Osteoblast (primary cell): ENCODE measurements at regions not wholly inside any gene's neighbourhood (a gene's known extent, or its start where the extent isn't known, plus 50 kb on each side); places are given as distances from the start of the nearest gene placed in this dataset.

ENCODE experiments used
- DNase-seq: peaks from one replicate; pipeline ENCODE4 v3.0.0; 2011; ENCODE audit warnings: low spot score, mixed read lengths; ENCODE audit not compliant: insufficient read length; ENCODE audit errors: missing footprints
- H2AFZ ChIP-seq: 2 replicates; pipeline ENCODE4 v1.6.0; 2011; ENCODE audit warnings: mild to moderate bottlenecking, low read length
- H3K27ac ChIP-seq: 2 replicates; pipeline ENCODE4 v1.5.1; 2011; ENCODE audit warnings: mild to moderate bottlenecking, low read depth, low read length, moderate library complexity
- H3K27me3 ChIP-seq: 2 replicates; pipeline ENCODE4 v1.6.0; 2012; ENCODE audit warnings: mild to moderate bottlenecking, control low read depth, inconsistent platforms, low read length, moderate library complexity; ENCODE audit not compliant: insufficient read depth
- H3K36me3 ChIP-seq: 2 replicates; pipeline ENCODE4 v1.5.1; 2011; ENCODE audit warnings: mild to moderate bottlenecking, low read length, control low read depth, moderate library complexity; ENCODE audit not compliant: insufficient read depth
- H3K4me1 ChIP-seq: 2 replicates; pipeline ENCODE4 v1.5.1; 2011; ENCODE audit warnings: mild to moderate bottlenecking, low read length, control low read depth, moderate library complexity; ENCODE audit not compliant: insufficient read depth
- H3K4me2 ChIP-seq: 2 replicates; pipeline ENCODE4 v1.6.0; 2011; ENCODE audit warnings: mild to moderate bottlenecking, low read length; ENCODE audit not compliant: insufficient read depth
- H3K4me3 ChIP-seq: fragments of 200-600 bp; sonication (generic); 3 replicates; pipeline ENCODE4 v1.5.1; 2012; ENCODE audit warnings: mild to moderate bottlenecking, low read length, inconsistent platforms; ENCODE audit not compliant: insufficient read depth
- H3K79me2 ChIP-seq: 2 replicates; pipeline ENCODE4 v1.6.0; 2012; ENCODE audit warnings: mild to moderate bottlenecking, low read length, control low read depth, inconsistent platforms; ENCODE audit not compliant: insufficient read depth
- H3K9me3 ChIP-seq: 2 replicates; pipeline ENCODE4 v1.5.1; 2011; ENCODE audit warnings: low read depth, low read length, control low read depth
- H4K20me1 ChIP-seq: 2 replicates; pipeline ENCODE4 v1.6.0; 2012; ENCODE audit warnings: mild to moderate bottlenecking, low read length, control low read depth; ENCODE audit not compliant: insufficient read depth
- TF ChIP-seq, protein P1 (sequence below): IDR thresholded peaks from 2 replicates; pipeline ENCODE4 v1.5.1; 2011; ENCODE audit warnings: mild to moderate bottlenecking, low read depth, low read length, moderate library complexity; ENCODE audit errors: extremely low read depth

- H3K4me2 ChIP-seq: no peak overlapping the region
- TF ChIP-seq, protein P1, sequence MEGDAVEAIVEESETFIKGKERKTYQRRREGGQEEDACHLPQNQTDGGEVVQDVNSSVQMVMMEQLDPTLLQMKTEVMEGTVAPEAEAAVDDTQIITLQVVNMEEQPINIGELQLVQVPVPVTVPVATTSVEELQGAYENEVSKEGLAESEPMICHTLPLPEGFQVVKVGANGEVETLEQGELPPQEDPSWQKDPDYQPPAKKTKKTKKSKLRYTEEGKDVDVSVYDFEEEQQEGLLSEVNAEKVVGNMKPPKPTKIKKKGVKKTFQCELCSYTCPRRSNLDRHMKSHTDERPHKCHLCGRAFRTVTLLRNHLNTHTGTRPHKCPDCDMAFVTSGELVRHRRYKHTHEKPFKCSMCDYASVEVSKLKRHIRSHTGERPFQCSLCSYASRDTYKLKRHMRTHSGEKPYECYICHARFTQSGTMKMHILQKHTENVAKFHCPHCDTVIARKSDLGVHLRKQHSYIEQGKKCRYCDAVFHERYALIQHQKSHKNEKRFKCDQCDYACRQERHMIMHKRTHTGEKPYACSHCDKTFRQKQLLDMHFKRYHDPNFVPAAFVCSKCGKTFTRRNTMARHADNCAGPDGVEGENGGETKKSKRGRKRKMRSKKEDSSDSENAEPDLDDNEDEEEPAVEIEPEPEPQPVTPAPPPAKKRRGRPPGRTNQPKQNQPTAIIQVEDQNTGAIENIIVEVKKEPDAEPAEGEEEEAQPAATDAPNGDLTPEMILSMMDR: no peak
- no peaks in the 10 kb centered on the region for H3K79me2 ChIP-seq
- DNase-seq: no peak
- no peaks in the 10 kb centered on the region for H4K20me1 ChIP-seq
- no peak overlapping the region for H3K4me3 ChIP-seq
- H3K36me3 ChIP-seq: no peaks in the 10 kb centered on the region
- no peak overlapping the region for H2AFZ ChIP-seq
- H3K27me3 ChIP-seq: no peaks in the 10 kb centered on the region
- H3K4me1 ChIP-seq: no peaks in the 10 kb centered on the region
- H3K9me3 ChIP-seq: no peaks in the 10 kb centered on the region
- H3K27ac ChIP-seq: no peak overlapping the region
These were observed 360.2 kb upstream of the BRINP3 start for GRCh38 chr1:190837888-190838287.

DNA sequence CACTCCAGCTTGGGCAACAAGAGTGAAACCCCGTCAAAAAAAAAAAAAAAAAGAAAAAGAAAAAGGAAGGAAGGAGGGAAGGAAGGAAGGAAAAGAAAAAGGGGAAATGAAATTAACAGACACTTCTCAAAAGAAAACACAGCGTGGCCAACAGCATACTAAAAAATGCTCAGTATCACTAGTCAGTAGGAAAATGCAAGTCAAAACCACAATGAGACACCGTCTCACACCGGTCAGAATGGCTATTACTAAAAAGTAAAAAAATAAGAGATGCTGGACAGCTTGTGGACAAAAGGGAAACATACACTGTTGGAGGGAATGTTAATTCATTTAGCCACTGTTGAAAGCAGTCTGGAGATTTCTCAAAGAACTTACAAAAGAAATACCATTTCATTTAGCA, 369.5 kb upstream of the BRINP3 start:
- H3K79me2 ChIP-seq: no peaks in the 10 kb centered on the region
- H3K27ac ChIP-seq: no peak overlapping the region
- H4K20me1 ChIP-seq: no peaks in the 10 kb centered on the region
- DNase-seq: no peak
- H3K4me2 ChIP-seq: no peak overlapping the region
- H3K4me1 ChIP-seq: no peaks in the 10 kb centered on the region
- no peaks in the 10 kb centered on the region for H3K27me3 ChIP-seq
- H3K4me3 ChIP-seq: no peak overlapping the region
- H3K9me3 ChIP-seq: no peaks in the 10 kb centered on the region
- H3K36me3 ChIP-seq: no peaks in the 10 kb centered on the region
- no peak overlapping the region for H2AFZ ChIP-seq
- TF ChIP-seq, protein P1: no peak

DNA sequence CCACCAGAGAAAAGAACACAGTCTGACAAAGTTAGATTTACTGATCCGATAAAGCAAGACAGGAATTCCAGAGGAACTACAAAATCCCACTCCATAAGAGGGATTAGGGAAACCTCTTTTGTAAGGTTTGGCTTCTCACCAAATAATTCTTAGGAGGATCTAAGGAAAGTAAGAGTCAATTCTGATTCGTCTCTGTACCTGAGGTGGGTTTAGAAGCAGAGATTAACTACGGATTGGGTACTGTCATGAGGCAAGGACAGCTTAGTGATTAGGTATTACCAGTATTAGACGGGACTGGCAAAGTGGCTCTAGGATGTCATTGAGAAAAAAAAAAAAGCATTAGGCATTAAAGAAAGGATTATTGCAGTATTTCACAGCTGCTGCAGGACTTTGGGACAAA, 371.7 kb upstream of the BRINP3 start:
- H3K27me3 ChIP-seq: no peaks in the 10 kb centered on the region
- H3K9me3 ChIP-seq: peaks cover 3% of the 10 kb centered on the region
- H3K4me3 ChIP-seq: no peak overlapping the region
- H3K4me1 ChIP-seq: no peaks in the 10 kb centered on the region
- H3K27ac ChIP-seq: no peak overlapping the region
- H2AFZ ChIP-seq: no peak overlapping the region
- H4K20me1 ChIP-seq: no peaks in the 10 kb centered on the region
- no peaks in the 10 kb centered on the region for H3K79me2 ChIP-seq
- no peaks in the 10 kb centered on the region for H3K36me3 ChIP-seq
- H3K4me2 ChIP-seq: no peak overlapping the region
- no peak for DNase-seq
- TF ChIP-seq, protein P1: no peak

DNA sequence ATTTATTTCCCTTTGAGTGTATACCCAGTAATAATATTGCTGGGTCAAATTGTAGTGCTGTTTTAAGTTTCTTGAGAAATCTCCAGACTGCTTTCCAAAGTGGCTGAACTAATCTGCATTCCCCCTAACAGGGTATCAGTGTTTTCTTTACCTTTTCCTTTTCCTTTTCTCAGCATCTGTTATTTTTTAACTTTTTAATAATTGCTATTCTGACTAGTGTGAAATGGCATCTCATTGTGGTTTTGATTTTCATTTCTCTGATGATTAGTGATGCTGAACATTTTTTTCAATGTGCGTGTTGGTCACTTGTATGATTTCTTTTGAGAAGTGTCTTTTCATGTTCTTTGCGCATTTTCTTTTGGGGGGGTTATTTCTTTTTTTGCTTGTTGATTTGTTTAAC, 374.9 kb upstream of the BRINP3 start:
- no peak overlapping the region for H3K27ac ChIP-seq
- no peak for DNase-seq
- H3K36me3 ChIP-seq: no peaks in the 10 kb centered on the region
- H3K4me2 ChIP-seq: no peak overlapping the region
- TF ChIP-seq, protein P1: no peak
- H2AFZ ChIP-seq: no peak overlapping the region
- no peaks in the 10 kb centered on the region for H4K20me1 ChIP-seq
- H3K9me3 ChIP-seq: peaks cover 3% of the 10 kb centered on the region
- no peaks in the 10 kb centered on the region for H3K27me3 ChIP-seq
- H3K79me2 ChIP-seq: no peaks in the 10 kb centered on the region
- H3K4me1 ChIP-seq: no peaks in the 10 kb centered on the region
- H3K4me3 ChIP-seq: no peak overlapping the region
